Breast epithelium (tissue), 3 donors: ENCODE measurements at regions not wholly inside any gene's neighbourhood (a gene's known extent, or its start where the extent isn't known, plus 50 kb on each side); places are given as distances from the start of the nearest gene placed in this dataset.

Experiments used
- CTCF ChIP-seq, 3 donors: fragments of 450-650 bp; IDR thresholded peaks; one replicate each; pipeline ENCODE4 v1.5.1; 2016 to 2017; ENCODE audit warnings: antibody characterized with exemption in 3 of 3, mild to moderate bottlenecking in 3 of 3, moderate library complexity in 3 of 3
- POLR2A ChIP-seq: fragments of 450-650 bp; IDR thresholded peaks from one replicate; pipeline ENCODE4 v1.6.1; 2016; ENCODE audit warnings: antibody characterized with exemption, mild to moderate bottlenecking, moderate library complexity
- POLR2AphosphoS5 ChIP-seq, 3 donors: sonication (generic); formaldehyde crosslinking; IDR thresholded peaks; one replicate each; pipeline ENCODE4 v1.6.1; 2017; ENCODE audit warnings: antibody characterized with exemption in 3 of 3

GRCh38 chr21:16133248-16133647, 403.5 kb downstream of the USP25 start:
- no peak for TF ChIP-seq CTCF (IDR thresholded peaks at IDR 0.05)
- no peak for TF ChIP-seq POLR2A
- TF ChIP-seq POLR2AphosphoS5 (IDR thresholded peaks at IDR 0.05) = no peak
